SJSA1 (cell line): ENCODE measurements at regions not wholly inside any gene's neighbourhood (a gene's known extent, or its start where the extent isn't known, plus 50 kb on each side); places are given as distances from the start of the nearest gene placed in this dataset.
A peak's percentile ranks its signal among the peaks of the same experiment; 100 is the strongest.

ENCODE experiments used
- DNase-seq, 2 experiments: peaks; one replicate each; pipeline ENCODE4 v3.0.0-alpha.2; 2015 to 2020; ENCODE audit warnings: low spot score in 2 of 2, low read depth in 1 of 2
- H3K27ac ChIP-seq: fragments of 250-450 bp; sonication (Bioruptor Pico); 2 replicates; pipeline ENCODE4 v1.5.1; 2020; ENCODE audit warnings: mild to moderate bottlenecking, moderate library complexity
- H3K27me3 ChIP-seq: fragments of 250-450 bp; sonication (Bioruptor Pico); replicated peaks from 2 replicates; pipeline ENCODE4 v1.5.1; 2020; ENCODE audit warnings: mild to moderate bottlenecking, moderate library complexity
- H3K36me3 ChIP-seq: fragments of 250-450 bp; sonication (Bioruptor Pico); 2 replicates; pipeline ENCODE4 v1.5.1; 2020; ENCODE audit warnings: mild to moderate bottlenecking
- H3K4me1 ChIP-seq: fragments of 250-450 bp; sonication (Bioruptor Pico); replicated peaks from 2 replicates; pipeline ENCODE4 v1.6.1; 2021; ENCODE audit warnings: mild to moderate bottlenecking
- H3K4me3 ChIP-seq: fragments of 250-450 bp; sonication (Bioruptor Pico); 2 replicates; pipeline ENCODE4 v1.5.1; 2020; ENCODE audit warnings: mild to moderate bottlenecking
- H3K9me3 ChIP-seq: fragments of 250-450 bp; sonication (Bioruptor Pico); replicated peaks from 2 replicates; pipeline ENCODE4 v1.5.1; 2020; ENCODE audit warnings: mild to moderate bottlenecking

DNA sequence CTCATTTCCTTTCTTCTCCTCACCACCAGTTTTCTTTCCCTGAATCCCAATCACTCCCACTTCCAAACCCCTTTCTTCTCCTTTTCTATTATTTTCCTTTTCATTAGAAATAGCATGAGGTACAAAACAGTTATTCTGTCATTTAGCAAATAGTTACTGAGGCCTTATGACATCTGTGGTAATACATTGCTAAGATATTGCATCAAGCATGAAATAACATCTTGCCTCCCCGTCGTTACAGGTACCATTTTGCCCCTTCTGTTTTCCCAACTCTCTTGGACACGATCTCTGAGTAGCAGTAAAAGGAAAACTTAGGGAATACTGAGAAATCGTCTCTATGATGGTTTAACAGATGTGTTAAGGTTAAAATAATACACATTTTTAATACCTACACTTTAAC lies 175.8 kb upstream of the SOX5 start:
- Histone ChIP-seq H3K27ac (no peak overlapping the region), H3K9me3 (no peaks in the 10 kb centered on the region), H3K4me1 (no peaks in the 10 kb centered on the region), H3K36me3 (no peaks in the 10 kb centered on the region), H3K27me3 (no peaks in the 10 kb centered on the region), H3K4me3 (no peak overlapping the region)
- DNase-seq, result no peak

DNA sequence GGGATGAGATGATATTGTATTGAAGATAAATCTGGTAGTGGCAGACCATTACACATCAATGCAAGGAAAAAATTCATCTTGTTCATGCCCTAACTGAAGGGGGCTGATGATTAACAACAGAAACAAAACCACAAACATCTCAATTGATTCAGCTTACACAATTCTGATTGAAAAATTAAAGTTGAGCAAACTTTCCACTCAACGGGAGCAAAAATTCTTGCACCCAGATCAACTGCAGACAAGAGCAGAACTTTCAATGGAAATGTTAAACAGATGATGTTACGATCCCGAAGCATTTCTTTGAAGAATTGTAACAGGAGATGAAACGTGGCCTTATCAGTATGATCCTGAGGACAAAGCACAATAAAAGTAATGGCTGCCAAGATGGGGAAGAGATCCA lies 172.4 kb upstream of the SOX5 start:
- no peaks in the 10 kb centered on the region for H3K4me1 ChIP-seq
- no peak overlapping the region for H3K27ac ChIP-seq
- DNase-seq, result no peak
- H3K36me3 ChIP-seq, result no peaks in the 10 kb centered on the region
- H3K9me3 ChIP-seq, result no peaks in the 10 kb centered on the region
- H3K27me3 ChIP-seq, result no peaks in the 10 kb centered on the region
- no peak overlapping the region for H3K4me3 ChIP-seq

DNA sequence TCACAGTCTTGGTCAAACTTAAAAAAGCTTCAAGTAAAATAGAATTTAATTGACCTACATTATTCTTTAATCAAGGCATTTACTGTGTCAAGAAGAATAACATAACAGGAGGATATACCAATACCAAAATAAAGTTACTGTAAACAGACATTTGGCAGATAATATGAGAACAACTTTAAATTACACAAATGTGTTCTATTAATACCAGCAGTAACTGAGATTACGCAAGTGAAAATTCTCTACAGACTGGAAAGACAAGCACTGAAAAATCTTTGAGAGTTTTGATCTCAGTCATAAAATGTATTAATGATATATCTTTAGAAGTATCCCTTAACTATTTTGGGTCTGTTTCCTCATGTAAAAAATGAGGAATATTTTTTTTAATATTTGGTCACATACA lies 169.2 kb upstream of the SOX5 start:
- DNase-seq, result no peak
- no peaks in the 10 kb centered on the region for H3K9me3 ChIP-seq
- H3K27ac ChIP-seq, result no peak overlapping the region
- no peaks in the 10 kb centered on the region for H3K36me3 ChIP-seq
- H3K4me3 ChIP-seq, result no peak overlapping the region
- no peaks in the 10 kb centered on the region for H3K4me1 ChIP-seq
- no peaks in the 10 kb centered on the region for H3K27me3 ChIP-seq

DNA sequence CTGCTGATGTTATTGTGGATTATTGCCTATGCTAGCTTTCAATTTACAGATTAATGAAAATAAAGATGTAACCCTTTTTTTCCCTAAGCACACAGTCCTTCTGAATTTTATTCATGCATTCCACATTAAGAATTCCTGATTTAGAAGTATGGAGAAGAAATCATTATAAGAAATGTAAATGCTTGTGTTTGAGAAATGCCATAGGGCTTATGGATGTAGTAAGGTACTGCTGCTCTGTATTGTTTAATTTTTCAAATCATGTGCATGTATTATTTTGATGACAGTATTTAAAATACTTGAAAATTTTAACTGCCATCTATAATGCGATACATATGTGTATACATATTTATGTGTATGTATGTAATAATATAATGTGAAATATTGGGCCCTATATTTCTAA lies 167.1 kb upstream of the SOX5 start:
- Histone ChIP-seq H3K36me3 (no peaks in the 10 kb centered on the region), H3K27ac (no peak overlapping the region), H3K4me1 (peaks cover 4% of the 10 kb centered on the region; the same call in 1 of the 2 replicates), H3K4me3 (no peak overlapping the region), H3K27me3 (no peaks in the 10 kb centered on the region), H3K9me3 (no peaks in the 10 kb centered on the region)
- no peak for DNase-seq

DNA sequence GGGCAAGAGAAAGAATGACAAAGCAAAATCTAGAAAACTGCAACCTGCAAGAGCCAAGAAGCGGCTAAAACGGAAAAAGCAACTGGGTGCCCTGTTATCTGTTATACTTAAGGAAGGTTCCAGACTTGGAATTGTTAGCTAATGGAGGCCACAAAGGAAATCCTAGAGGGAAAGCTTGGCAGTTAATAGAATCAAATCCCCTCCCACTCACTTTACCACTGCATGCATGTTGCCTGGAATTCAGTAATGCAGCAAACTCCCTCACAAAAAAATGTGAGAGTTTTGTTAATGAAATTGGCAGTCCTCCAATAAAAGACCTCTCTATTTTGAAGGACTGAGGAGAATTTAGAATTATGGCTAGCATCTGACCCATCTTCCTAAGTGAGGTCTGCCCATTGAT lies 164.2 kb upstream of the SOX5 start:
- Histone ChIP-seq H3K27me3 (no peaks in the 10 kb centered on the region), H3K27ac (no peak overlapping the region), H3K9me3 (no peaks in the 10 kb centered on the region), H3K36me3 (no peaks in the 10 kb centered on the region), H3K4me1 (peaks cover 4% of the 10 kb centered on the region; the same call in 1 of the 2 replicates), H3K4me3 (no peak overlapping the region)
- no peak for DNase-seq

DNA sequence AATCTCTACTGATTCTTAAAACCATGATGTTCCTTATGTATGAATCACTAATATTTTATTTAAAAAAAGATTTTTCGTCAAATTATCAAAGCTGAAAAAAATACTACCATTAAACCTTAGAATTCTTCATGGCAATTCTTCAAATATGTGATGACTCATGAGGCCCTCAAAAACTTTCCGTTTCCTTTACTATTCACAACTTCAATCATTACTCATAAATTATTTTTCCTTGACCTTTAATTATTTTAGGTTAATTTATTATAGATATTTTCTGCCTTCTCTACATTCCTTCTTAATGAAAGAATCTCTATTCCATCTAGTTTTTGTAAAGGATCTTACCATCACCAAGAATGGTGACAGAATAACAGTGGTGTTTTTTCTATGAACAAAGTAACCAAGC lies 162.1 kb upstream of the SOX5 start:
- Histone ChIP-seq H3K4me3 (no peak overlapping the region), H3K4me1 (peaks cover 4% of the 10 kb centered on the region; the same call in 1 of the 2 replicates), H3K36me3 (no peaks in the 10 kb centered on the region), H3K27ac (no peak overlapping the region), H3K9me3 (no peaks in the 10 kb centered on the region), H3K27me3 (no peaks in the 10 kb centered on the region)
- DNase-seq, result peak in 1 of 2 experiments; percentile 5

DNA sequence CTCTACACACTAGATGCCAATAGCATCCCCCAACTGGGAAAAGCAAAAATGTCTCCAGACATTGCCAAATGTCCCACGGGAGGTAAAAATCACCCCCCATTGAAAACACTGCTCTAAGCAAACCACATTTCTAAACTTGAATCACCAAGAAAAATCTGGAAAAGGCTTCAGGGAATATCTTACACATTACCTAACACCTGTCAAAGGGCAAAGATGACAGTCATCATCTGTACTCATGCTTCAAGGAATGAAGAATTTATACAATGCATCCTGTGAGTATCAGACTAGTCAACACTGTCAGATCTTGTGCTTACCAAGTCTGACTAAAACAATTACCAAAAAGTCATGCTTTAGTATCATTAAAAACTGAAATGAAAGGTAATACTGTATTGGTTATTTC lies 161.6 kb upstream of the SOX5 start:
- H3K27ac ChIP-seq, result no peak overlapping the region

DNA sequence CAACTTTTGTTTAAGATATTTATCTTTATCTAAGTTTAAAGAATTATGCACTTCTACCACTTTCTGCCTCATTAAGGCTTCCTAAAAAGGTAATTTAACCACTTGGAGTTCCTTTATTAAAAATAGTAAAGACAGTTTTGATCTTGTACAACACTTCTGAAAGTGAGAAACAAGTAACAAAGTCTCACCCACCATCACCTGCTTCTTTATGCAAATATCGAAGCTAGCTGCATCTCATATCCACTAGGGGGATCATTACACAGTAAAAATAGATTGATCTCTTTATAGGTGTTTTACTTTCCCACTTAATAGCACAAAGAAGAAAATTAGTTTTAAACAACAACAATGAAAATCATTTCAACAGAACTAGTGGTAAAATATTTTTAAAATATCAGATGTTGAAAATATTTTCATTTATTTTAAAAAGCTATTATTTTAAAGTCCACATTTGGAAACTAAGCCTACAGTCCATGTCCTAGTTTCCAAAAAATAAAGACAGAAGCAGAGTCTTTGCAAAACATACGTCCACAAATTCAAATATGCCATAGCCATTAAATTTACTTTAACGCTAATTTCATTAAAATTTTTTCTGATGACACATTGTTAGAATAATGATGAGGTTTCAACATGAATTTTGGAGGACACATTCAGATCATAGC lies 160.0 kb upstream of the SOX5 start:
- H3K4me1 ChIP-seq, result peaks cover 4% of the 10 kb centered on the region; the same call in 1 of the 2 replicates
- H3K4me3 ChIP-seq, result no peak overlapping the region
- no peaks in the 10 kb centered on the region for H3K27me3 ChIP-seq
- H3K9me3 ChIP-seq, result no peaks in the 10 kb centered on the region
- peak in 1 of 2 experiments; percentile 9 for DNase-seq
- H3K36me3 ChIP-seq, result no peaks in the 10 kb centered on the region
- H3K27ac ChIP-seq, result no peak overlapping the region

More for the DNA sequence above, 161.6 kb upstream of the SOX5 start:
- Histone ChIP-seq H3K4me1 (peaks cover 4% of the 10 kb centered on the region; the same call in 1 of the 2 replicates), H3K9me3 (no peaks in the 10 kb centered on the region), H3K36me3 (no peaks in the 10 kb centered on the region), H3K27me3 (no peaks in the 10 kb centered on the region), H3K4me3 (no peak overlapping the region)
- DNase-seq, result peak in 1 of 2 experiments; percentile 11

DNA sequence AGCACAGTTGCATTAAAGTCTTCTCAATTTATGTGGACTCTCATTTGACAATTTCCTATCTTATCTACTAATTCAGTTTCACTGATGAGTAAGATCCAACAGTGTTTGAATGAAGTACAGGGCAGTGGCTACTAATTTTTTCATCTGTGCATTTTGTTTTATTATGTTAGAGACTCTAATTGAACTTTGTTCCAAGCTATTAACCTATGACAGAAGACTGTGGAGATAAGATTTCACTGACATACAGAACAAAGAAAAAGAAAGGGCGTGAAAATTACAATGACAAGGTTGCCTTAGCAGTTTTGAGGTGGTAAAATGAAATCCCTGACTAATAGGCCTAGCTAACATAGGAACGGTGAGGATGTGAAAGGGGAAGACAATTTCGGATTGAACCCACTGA lies 153.2 kb upstream of the SOX5 start:
- DNase-seq, result no peak
- Histone ChIP-seq H3K4me1 (no peaks in the 10 kb centered on the region), H3K27me3 (no peaks in the 10 kb centered on the region), H3K4me3 (no peak overlapping the region), H3K36me3 (no peaks in the 10 kb centered on the region), H3K9me3 (no peaks in the 10 kb centered on the region), H3K27ac (no peak overlapping the region)

DNA sequence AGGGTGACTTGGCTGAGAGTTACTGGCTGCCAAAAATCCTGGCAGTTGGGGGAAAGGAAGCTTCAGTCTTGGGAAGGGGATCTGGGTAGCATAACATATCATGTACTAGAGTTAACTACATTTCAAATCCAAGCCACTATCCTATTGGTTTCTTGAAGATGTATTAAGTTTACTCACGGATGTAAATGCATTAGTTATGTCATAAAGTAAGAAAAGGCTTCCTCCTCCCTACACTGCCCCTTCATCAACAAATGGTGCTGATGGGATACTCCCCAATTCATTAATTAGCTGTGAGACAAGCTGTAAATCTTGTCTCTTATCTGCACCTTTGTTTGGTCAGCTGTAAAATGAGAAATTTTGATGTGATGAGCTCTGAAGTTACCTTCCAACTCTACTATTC lies 150.1 kb upstream of the SOX5 start:
- Histone ChIP-seq H3K36me3 (no peaks in the 10 kb centered on the region), H3K27me3 (no peaks in the 10 kb centered on the region), H3K9me3 (0 out of 2 replicates have a peak, but pooled peaks cover 2% of the 10 kb centered on the region), H3K4me1 (no peaks in the 10 kb centered on the region), H3K4me3 (no peak overlapping the region), H3K27ac (no peak overlapping the region)
- no peak for DNase-seq

DNA sequence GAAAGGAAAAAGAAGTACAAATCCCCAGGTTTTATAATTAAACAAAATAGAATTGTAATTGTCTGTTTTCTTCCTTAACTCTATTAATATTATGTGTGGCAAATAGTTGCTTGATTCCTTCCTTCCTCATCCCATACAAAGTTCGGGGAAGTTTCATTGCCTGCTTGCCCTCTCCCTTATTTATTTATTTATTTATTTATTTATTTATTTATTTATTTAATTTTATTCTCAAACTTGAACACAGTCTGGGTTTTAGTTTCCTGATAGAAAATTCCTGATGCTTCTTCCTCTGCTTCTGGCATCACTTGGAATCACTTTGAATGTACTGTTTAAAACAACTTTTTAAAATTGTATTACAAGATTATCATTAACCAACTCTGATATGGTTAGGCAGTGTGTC lies 145.8 kb upstream of the SOX5 start:
- Histone ChIP-seq H3K36me3 (no peaks in the 10 kb centered on the region), H3K4me3 (no peak overlapping the region), H3K9me3 (0 out of 2 replicates have a peak, but pooled peaks cover 2% of the 10 kb centered on the region), H3K27ac (no peak overlapping the region), H3K27me3 (no peaks in the 10 kb centered on the region), H3K4me1 (no peaks in the 10 kb centered on the region)
- no peak for DNase-seq

DNA sequence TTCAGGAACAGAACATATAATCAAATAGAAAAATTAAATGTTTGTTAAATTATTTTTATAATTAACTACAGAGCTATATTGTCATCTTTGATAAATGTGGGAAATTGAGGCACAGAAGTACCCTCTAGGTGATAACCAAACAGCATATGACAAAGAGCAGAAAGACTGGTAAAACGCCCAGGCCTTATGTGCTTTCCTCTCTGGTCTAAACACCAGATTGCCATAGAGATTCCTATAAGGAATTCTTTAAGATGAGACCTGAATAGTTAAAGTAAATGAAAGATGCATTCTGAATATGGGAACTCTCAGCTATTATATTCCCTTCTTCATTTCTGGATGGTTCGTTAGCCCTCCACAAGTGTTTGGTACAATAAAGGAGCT lies 140.0 kb upstream of the SOX5 start:
- H3K4me3 ChIP-seq, result no peak overlapping the region
- no peaks in the 10 kb centered on the region for H3K27me3 ChIP-seq
- no peak for DNase-seq
- H3K27ac ChIP-seq, result no peak overlapping the region
- H3K9me3 ChIP-seq, result no peaks in the 10 kb centered on the region
- H3K4me1 ChIP-seq, result no peaks in the 10 kb centered on the region
- no peaks in the 10 kb centered on the region for H3K36me3 ChIP-seq

DNA sequence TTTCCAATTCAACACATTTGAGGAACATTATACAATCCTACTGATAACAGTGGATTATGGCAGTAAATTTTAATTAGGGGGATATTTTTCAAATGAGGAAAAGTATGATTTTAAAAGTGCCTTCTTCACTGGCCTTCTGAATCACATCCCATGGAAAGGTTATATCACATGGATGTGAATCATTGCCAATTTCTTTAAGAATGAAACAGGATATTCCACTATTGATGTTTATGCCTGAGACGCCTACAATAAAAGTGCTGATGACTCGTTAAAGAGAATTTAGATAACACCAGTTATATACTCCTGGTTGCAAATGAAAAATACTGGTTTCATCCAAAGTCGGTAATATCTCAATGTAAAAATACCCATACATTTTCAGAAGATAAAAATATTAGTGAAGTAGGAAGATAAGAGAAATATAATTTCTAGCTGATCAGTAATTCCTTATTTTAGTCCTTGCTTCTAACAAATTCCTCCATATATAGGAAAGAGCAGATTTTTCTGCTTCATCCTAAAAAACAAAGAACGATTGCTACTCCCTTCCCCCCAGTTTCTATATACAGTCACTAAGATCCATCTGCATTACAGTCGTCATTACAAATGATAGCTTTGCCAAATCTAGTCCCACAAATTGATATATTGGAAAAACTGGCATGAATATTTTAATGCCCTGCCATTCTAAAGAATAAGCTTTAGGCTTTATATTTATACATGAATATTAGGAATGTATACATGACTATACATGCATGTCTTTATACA lies 139.5 kb upstream of the SOX5 start:
- Histone ChIP-seq H3K4me1 (no peaks in the 10 kb centered on the region), H3K4me3 (no peak overlapping the region), H3K36me3 (no peaks in the 10 kb centered on the region), H3K27me3 (no peaks in the 10 kb centered on the region), H3K9me3 (no peaks in the 10 kb centered on the region), H3K27ac (no peak overlapping the region)
- no peak for DNase-seq

DNA sequence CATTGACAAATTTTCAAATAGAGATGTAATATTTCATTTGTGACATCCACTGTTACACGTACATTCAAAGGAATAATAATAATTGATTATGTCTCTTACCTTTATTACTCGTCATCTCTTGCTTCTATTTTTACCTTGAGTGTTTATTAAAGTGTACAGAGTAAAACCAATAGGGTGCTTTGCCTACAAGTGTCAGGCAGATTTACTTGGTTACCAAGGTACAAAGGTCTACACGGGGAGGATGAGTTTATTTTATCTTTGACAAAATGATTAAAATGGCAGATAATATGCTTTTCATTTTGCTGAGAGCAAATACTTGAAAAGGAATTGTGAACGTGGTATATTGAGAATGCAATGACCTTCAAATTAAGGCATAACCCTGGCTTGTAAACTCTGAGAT lies 137.8 kb upstream of the SOX5 start:
- no peak for DNase-seq
- Histone ChIP-seq H3K27ac (no peak overlapping the region), H3K4me1 (no peaks in the 10 kb centered on the region)

More for the DNA sequence above, 137.8 kb upstream of the SOX5 start:
- Histone ChIP-seq H3K27me3 (no peaks in the 10 kb centered on the region), H3K4me3 (no peak overlapping the region), H3K9me3 (no peaks in the 10 kb centered on the region), H3K36me3 (no peaks in the 10 kb centered on the region)
